H9 (cell line): ENCODE measurements at regions not wholly inside any gene's neighbourhood (a gene's known extent, or its start where the extent isn't known, plus 50 kb on each side); places are given as distances from the start of the nearest gene placed in this dataset.

Source experiments
- DNase-seq: peaks from one replicate; pipeline ENCODE4 v3.0.0-alpha.2; 2017
- H2AFZ ChIP-seq: one replicate; pipeline ENCODE4 v1.6.1; 2013; ENCODE audit warnings: mild to moderate bottlenecking, low read length, control low read depth, moderate library complexity
- H2AK5ac ChIP-seq: 2 replicates; pipeline ENCODE4 v1.6.1; 2013; ENCODE audit warnings: low read length, control low read depth, mixed read lengths; ENCODE audit not compliant: insufficient read length
- H2BK120ac ChIP-seq: one replicate; pipeline ENCODE4 v1.6.1; 2013; ENCODE audit warnings: low read depth, mild to moderate bottlenecking, low read length, control low read depth, inconsistent platforms; ENCODE audit not compliant: poor library complexity, severe bottlenecking
- H2BK12ac ChIP-seq: 2 replicates; pipeline ENCODE4 v1.6.1; 2013; ENCODE audit warnings: low read length, control low read depth, mixed read lengths, low read depth; ENCODE audit not compliant: insufficient read length
- H2BK15ac ChIP-seq: 2 replicates; pipeline ENCODE4 v1.6.1; 2013; ENCODE audit warnings: low read depth, low read length, control low read depth
- H2BK20ac ChIP-seq: one replicate; pipeline ENCODE4 v1.6.1; 2013; ENCODE audit warnings: low read depth, mild to moderate bottlenecking, low read length, control low read depth, inconsistent platforms; ENCODE audit not compliant: poor library complexity, severe bottlenecking
- H2BK5ac ChIP-seq: 2 replicates; pipeline ENCODE4 v1.6.1; 2013; ENCODE audit warnings: low read length, control low read depth, mixed read lengths; ENCODE audit not compliant: insufficient read length
- H3K14ac ChIP-seq: 2 replicates; pipeline ENCODE4 v1.6.1; 2013; ENCODE audit warnings: low read length, control low read depth; ENCODE audit not compliant: insufficient read depth
- H3K18ac ChIP-seq: 2 replicates; pipeline ENCODE4 v1.6.1; 2013; ENCODE audit warnings: low read depth, mild to moderate bottlenecking, mixed read lengths, low read length, control low read depth; ENCODE audit not compliant: insufficient read length
- H3K23ac ChIP-seq: 2 replicates; pipeline ENCODE4 v1.6.1; 2013; ENCODE audit warnings: low read length, control low read depth, mixed read lengths, low read depth; ENCODE audit not compliant: insufficient read length
- H3K23me2 ChIP-seq: 2 replicates; pipeline ENCODE4 v1.6.1; 2013; ENCODE audit warnings: low read depth, mild to moderate bottlenecking, mixed read lengths, low read length, control low read depth; ENCODE audit not compliant: insufficient read length, poor library complexity, severe bottlenecking
- H3K27ac ChIP-seq: 2 replicates; pipeline ENCODE4 v1.5.1; 2013; ENCODE audit warnings: low read length, control low read depth, mixed read lengths, low read depth; ENCODE audit not compliant: insufficient read length
- H3K27me3 ChIP-seq: 2 replicates; pipeline ENCODE4 v1.6.1; 2013; ENCODE audit warnings: low read length, control low read depth, inconsistent platforms; ENCODE audit not compliant: insufficient read depth
- H3K4ac ChIP-seq: 2 replicates; pipeline ENCODE4 v1.6.1; 2013; ENCODE audit warnings: low read depth, mild to moderate bottlenecking, control low read depth, inconsistent platforms, low read length, moderate library complexity
- H3K4me1 ChIP-seq: 2 replicates; pipeline ENCODE4 v1.6.1; 2013; ENCODE audit warnings: low read length, control low read depth, inconsistent platforms; ENCODE audit not compliant: insufficient read depth
- H3K4me2 ChIP-seq: 2 replicates; pipeline ENCODE4 v1.6.1; 2013; ENCODE audit warnings: low read length, control low read depth, mixed read lengths; ENCODE audit not compliant: insufficient read length, insufficient read depth
- H3K56ac ChIP-seq: 2 replicates; pipeline ENCODE4 v1.6.1; 2013; ENCODE audit warnings: low read depth, mild to moderate bottlenecking, mixed read lengths, low read length, control low read depth; ENCODE audit not compliant: insufficient read length
- H3K79me1 ChIP-seq: 2 replicates; pipeline ENCODE4 v1.6.1; 2013; ENCODE audit warnings: low read depth, mild to moderate bottlenecking, moderate library complexity, low read length, control low read depth, inconsistent platforms; ENCODE audit not compliant: insufficient read depth, poor library complexity, severe bottlenecking
- H3K79me2 ChIP-seq: 2 replicates; pipeline ENCODE4 v1.6.1; 2013; ENCODE audit warnings: low read length, control low read depth, inconsistent platforms; ENCODE audit not compliant: insufficient read depth
- H3K9ac ChIP-seq: 2 replicates; pipeline ENCODE4 v1.6.1; 2013; ENCODE audit warnings: low read length, control low read depth, mixed read lengths; ENCODE audit not compliant: insufficient read length; ENCODE audit errors: extremely low read depth
- H3K9me3 ChIP-seq: one replicate; pipeline ENCODE4 v1.6.1; 2013; ENCODE audit warnings: low read depth, low read length, inconsistent platforms; ENCODE audit not compliant: control insufficient read depth
- H3T11ph ChIP-seq: one replicate; pipeline ENCODE4 v1.6.1; 2013; ENCODE audit warnings: mild to moderate bottlenecking, low read length, control low read depth, inconsistent platforms
- H4K20me1 ChIP-seq: one replicate; pipeline ENCODE4 v1.6.1; 2013; ENCODE audit not compliant: control insufficient read depth, insufficient read length, insufficient read depth
- H4K5ac ChIP-seq: 2 replicates; pipeline ENCODE4 v1.6.1; 2013; ENCODE audit warnings: low read depth, mild to moderate bottlenecking, mixed read lengths, low read length, control low read depth; ENCODE audit not compliant: insufficient read length
- H4K8ac ChIP-seq: replicated peaks from 2 replicates; pipeline ENCODE4 v1.6.1; 2013; ENCODE audit warnings: low read length, control low read depth, mixed read lengths, low read depth; ENCODE audit not compliant: insufficient read length
- H4K91ac ChIP-seq: 2 replicates; pipeline ENCODE4 v1.6.1; 2013; ENCODE audit warnings: low read depth, mild to moderate bottlenecking, moderate library complexity, mixed read lengths, low read length, control low read depth; ENCODE audit not compliant: insufficient read length
- H3K27ac Mint-ChIP-seq, 3 experiments: 2 replicates in 2 of 3; 3 replicates in 1 of 3; pipeline ENCODE4 v1.8.0; 2020 to 2021; ENCODE audit warnings: mixed read lengths in 3 of 3, mild to moderate bottlenecking in 1 of 3, moderate library complexity in 1 of 3
- H3K27me3 Mint-ChIP-seq: 2 replicates; pipeline ENCODE4 v1.8.0; 2021; ENCODE audit warnings: low read depth, mild to moderate bottlenecking, moderate library complexity, mixed read lengths
- H3K36me3 Mint-ChIP-seq, 3 experiments: 2 replicates in 2 of 3; 3 replicates in 1 of 3; pipeline ENCODE4 v1.8.0; 2020 to 2021; ENCODE audit warnings: low read depth in 3 of 3, mixed read lengths in 3 of 3; ENCODE audit not compliant: insufficient read depth in 1 of 3
- H3K4me1 Mint-ChIP-seq, 2 experiments: 2 replicates each; pipeline ENCODE4 v1.8.0; 2020; ENCODE audit warnings: mixed read lengths in 2 of 2
- H3K4me3 Mint-ChIP-seq, 2 experiments: 2 replicates in 1 of 2; 3 replicates in 1 of 2; pipeline ENCODE4 v1.8.0; 2020 to 2021; ENCODE audit warnings: mild to moderate bottlenecking in 2 of 2, mixed read lengths in 2 of 2, moderate library complexity in 1 of 2
- H3K9me3 Mint-ChIP-seq, 2 experiments: 2 replicates in 1 of 2; 3 replicates in 1 of 2; pipeline ENCODE4 v1.8.0; 2020; ENCODE audit warnings: mild to moderate bottlenecking in 2 of 2, mixed read lengths in 2 of 2, moderate library complexity in 1 of 2
- CTCF ChIP-seq: fragments of 200-600 bp; sonication (generic); conservative IDR thresholded peaks from 3 replicates; pipeline ENCODE4 v1.8.0; 2021; ENCODE audit warnings: antibody characterized with exemption, mild to moderate bottlenecking
- WGBS: extraction: QIAGEN DNeasy Blood & Tissue Kit; methylation state at CpG from one replicate; pipeline ENCODE4 v1.1.7; 2013; ENCODE audit warnings: missing lambda C conversion rate, low lambda C conversion rate, mixed read lengths; ENCODE audit not compliant: insufficient read length; ENCODE audit errors: extremely low coverage; 5-methylcytosine and 5-hydroxymethylcytosine counted together

- no peak for TF ChIP-seq CTCF
- no peak overlapping the region for H2BK120ac ChIP-seq
- no peak overlapping the region for H2BK12ac ChIP-seq
- H3K56ac ChIP-seq, result no peak overlapping the region
- H3K79me2 ChIP-seq, result no peaks in the 10 kb centered on the region
- H3K4ac ChIP-seq, result no peak overlapping the region
- no peak for DNase-seq
- H3K79me1 ChIP-seq, result no peaks in the 10 kb centered on the region
- H2AK5ac ChIP-seq, result no peak overlapping the region
- Mint-ChIP-seq H3K9me3 (peaks cover 69 to 72% of the 10 kb centered on the region in 2 experiments), H3K27me3 (no peaks in the 10 kb centered on the region), H3K4me1 (peaks cover 23 to 29% of the 10 kb centered on the region in 2 experiments), H3K27ac (no peak overlapping the region), H3K4me3 (no peak overlapping the region), H3K36me3 (peaks cover 2 to 6% (median 3%) of the 10 kb centered on the region in 3 experiments; a peak in 6 of 7 replicates)
- H3K23ac ChIP-seq, result no peak overlapping the region
- no peak overlapping the region for H4K8ac ChIP-seq
- no CpG with 5 or more reads among the region's 2 CpGs for WGBS
- H3K23me2 ChIP-seq, result no peaks in the 10 kb centered on the region
- H3K9ac ChIP-seq, result no peak overlapping the region
- no peak overlapping the region for H3K27ac ChIP-seq
- H3K9me3 ChIP-seq, result peaks cover 35% of the 10 kb centered on the region
- no peak overlapping the region for H3T11ph ChIP-seq
- no peak overlapping the region for H3K14ac ChIP-seq
- no peak overlapping the region for H2BK5ac ChIP-seq
- H3K4me2 ChIP-seq, result no peak overlapping the region
- H3K27me3 ChIP-seq, result 0 out of 2 replicates have a peak, but pooled peaks cover 2% of the 10 kb centered on the region
- H3K18ac ChIP-seq, result no peak overlapping the region
- H3K4me1 ChIP-seq, result no peaks in the 10 kb centered on the region; the same call in 1 of the 2 replicates
- no peaks in the 10 kb centered on the region for H4K20me1 ChIP-seq
- H2BK15ac ChIP-seq, result no peak overlapping the region
- no peak overlapping the region for H2BK20ac ChIP-seq
- no peak overlapping the region for H2AFZ ChIP-seq
- H4K5ac ChIP-seq, result no peak overlapping the region
- H4K91ac ChIP-seq, result no peak overlapping the region
Measured at GRCh38 chrX:63963095-63963784, 178.2 kb upstream of the ARHGEF9 start.
